Mesodermal cell (in vitro differentiated cells): ENCODE measurements at regions not wholly inside any gene's neighbourhood (a gene's known extent, or its start where the extent isn't known, plus 50 kb on each side); places are given as distances from the start of the nearest gene placed in this dataset.

Experiments
- H3K27ac ChIP-seq: 2 replicates; pipeline ENCODE4 v1.7.0; 2013; ENCODE audit warnings: mild to moderate bottlenecking, low read depth, low read length, moderate library complexity; ENCODE audit not compliant: severe bottlenecking
- H3K36me3 ChIP-seq: 2 replicates; pipeline ENCODE4 v1.7.1; 2013; ENCODE audit warnings: mild to moderate bottlenecking, low read length, moderate library complexity; ENCODE audit not compliant: control insufficient read depth, insufficient read depth
- H3K4me1 ChIP-seq: one replicate; pipeline ENCODE4 v1.7.1; 2013; ENCODE audit warnings: mild to moderate bottlenecking, low read length; ENCODE audit not compliant: insufficient read depth, control insufficient read depth, poor library complexity, severe bottlenecking
- H3K4me3 ChIP-seq: 2 replicates; pipeline ENCODE4 v1.7.0; 2013; ENCODE audit warnings: low read length, control low read depth, mild to moderate bottlenecking; ENCODE audit not compliant: insufficient read depth, poor library complexity, severe bottlenecking; ENCODE audit errors: extremely low read depth
- H3K9me3 ChIP-seq: 2 replicates; pipeline ENCODE4 v1.7.1; 2013; ENCODE audit warnings: mild to moderate bottlenecking, low read length, moderate library complexity; ENCODE audit not compliant: control insufficient read depth
- WGBS, 2 experiments: methylation state at CpG; one replicate each; pipeline ENCODE4 v1.1.5; 2013; ENCODE audit warnings: missing lambda C conversion rate in 2 of 2; ENCODE audit not compliant: insufficient coverage in 2 of 2; 5-methylcytosine and 5-hydroxymethylcytosine counted together

- no peak overlapping the region for H3K27ac ChIP-seq
- H3K4me1 ChIP-seq: peaks cover 20% of the 10 kb centered on the region
- no peaks in the 10 kb centered on the region for H3K36me3 ChIP-seq
- 90 to 94% methylated on average over 4 of the region's 5 CpGs for WGBS, 2 experiments
- H3K4me3 ChIP-seq: no peak overlapping the region
- H3K9me3 ChIP-seq: peaks cover 15% of the 10 kb centered on the region
Observed at GRCh38 chr18:51391731-51392130, 194.2 kb upstream of the MEX3C start.

- WGBS, 2 experiments: 83% methylated on average over 1 of the region's 4 CpGs; no CpG with 5 or more reads in 1 of the 2 experiments
- Histone ChIP-seq H3K4me3 (no peak overlapping the region), H3K4me1 (peaks cover 8% of the 10 kb centered on the region), H3K27ac (no peak overlapping the region), H3K9me3 (peaks cover 11% of the 10 kb centered on the region), H3K36me3 (no peaks in the 10 kb centered on the region)
Observed at GRCh38 chr18:51397347-51397962, 200.0 kb upstream of the MEX3C start.

GRCh38 chr18:51398104-51398503 is 200.6 kb upstream of the MEX3C start:
- Histone ChIP-seq H3K4me3 (no peak overlapping the region), H3K9me3 (peaks cover 10% of the 10 kb centered on the region), H3K36me3 (no peaks in the 10 kb centered on the region), H3K4me1 (peaks cover 8% of the 10 kb centered on the region), H3K27ac (no peak overlapping the region)
- WGBS, 2 experiments: 90% methylated on average over 1 of the region's 1 CpG; no CpG with 5 or more reads in 1 of the 2 experiments

- peaks cover 8% of the 10 kb centered on the region for H3K4me1 ChIP-seq
- H3K27ac ChIP-seq: no peak overlapping the region
- 92 to 98% methylated on average over 8 to 9 of the region's 11 CpGs for WGBS, 2 experiments
- H3K36me3 ChIP-seq: no peaks in the 10 kb centered on the region
- no peaks in the 10 kb centered on the region for H3K9me3 ChIP-seq
- H3K4me3 ChIP-seq: no peak overlapping the region
Observed at GRCh38 chr18:51399491-51400122, 202.1 kb upstream of the MEX3C start.

GRCh38 chr18:51400721-51401120 is 203.2 kb upstream of the MEX3C start:
- Histone ChIP-seq H3K4me3 (no peak overlapping the region), H3K4me1 (peaks cover 8% of the 10 kb centered on the region), H3K27ac (no peak overlapping the region), H3K36me3 (no peaks in the 10 kb centered on the region), H3K9me3 (no peaks in the 10 kb centered on the region)
- no CpG with 5 or more reads among the region's 2 CpGs for WGBS, 2 experiments

GRCh38 chr18:51401912-51402311 is 204.4 kb upstream of the MEX3C start:
- no peak overlapping the region for H3K27ac ChIP-seq
- H3K4me1 ChIP-seq: peaks cover 8% of the 10 kb centered on the region
- H3K4me3 ChIP-seq: no peak overlapping the region
- 83 to 100% methylated on average over 1 of the region's 2 CpGs for WGBS, 2 experiments
- H3K9me3 ChIP-seq: no peaks in the 10 kb centered on the region
- H3K36me3 ChIP-seq: no peaks in the 10 kb centered on the region

- H3K4me3 ChIP-seq: no peak overlapping the region
- no peaks in the 10 kb centered on the region for H3K4me1 ChIP-seq
- no peaks in the 10 kb centered on the region for H3K9me3 ChIP-seq
- H3K36me3 ChIP-seq: no peaks in the 10 kb centered on the region
- H3K27ac ChIP-seq: no peak overlapping the region
- WGBS, 2 experiments: 100% methylated on average over 1 of the region's 2 CpGs; no CpG with 5 or more reads in 1 of the 2 experiments
Observed at GRCh38 chr18:51404620-51405019, 207.1 kb upstream of the MEX3C start.

GRCh38 chr18:51405683-51406477 is 208.4 kb upstream of the MEX3C start:
- H3K9me3 ChIP-seq: no peaks in the 10 kb centered on the region
- no peaks in the 10 kb centered on the region for H3K36me3 ChIP-seq
- H3K27ac ChIP-seq: no peak overlapping the region
- no peaks in the 10 kb centered on the region for H3K4me1 ChIP-seq
- WGBS, 2 experiments: 75 to 81% methylated on average over 2 to 3 of the region's 4 CpGs
- no peak overlapping the region for H3K4me3 ChIP-seq

- no peak overlapping the region for H3K27ac ChIP-seq
- H3K4me3 ChIP-seq: no peak overlapping the region
- 74 to 83% methylated on average over 4 to 7 of the region's 8 CpGs for WGBS, 2 experiments
- no peaks in the 10 kb centered on the region for H3K9me3 ChIP-seq
- no peaks in the 10 kb centered on the region for H3K36me3 ChIP-seq
- H3K4me1 ChIP-seq: no peaks in the 10 kb centered on the region
Observed at GRCh38 chr18:51417643-51418483, 220.4 kb upstream of the MEX3C start.

GRCh38 chr18:51425475-51425874 is 228.0 kb upstream of the MEX3C start:
- WGBS, 2 experiments: 81 to 98% methylated on average over 4 of the region's 6 CpGs
- Histone ChIP-seq H3K9me3 (no peaks in the 10 kb centered on the region), H3K36me3 (no peaks in the 10 kb centered on the region), H3K4me3 (no peak overlapping the region), H3K27ac (no peak overlapping the region), H3K4me1 (peaks cover 14% of the 10 kb centered on the region)
